ENCODE measurements at regions not wholly inside any gene's neighbourhood (a gene's known extent, or its start where the extent isn't known, plus 50 kb on each side); places are given as distances from the start of the nearest gene placed in this dataset.

GRCh38 chr10:10684972-10685371, 332.7 kb upstream of the CELF2 start:
- Mint-ChIP-seq H3K4me1 (ENCODE audit: low read depth, unreplicated experiment) (peaks cover 1% of the 10 kb centered on the region), H3K36me3 (ENCODE audit: low read depth, unreplicated experiment) (no peaks in the 10 kb centered on the region), H3K27ac (ENCODE audit: unreplicated experiment) (no peak overlapping the region), H3K4me3 (ENCODE audit: unreplicated experiment) (no peak overlapping the region), H3K9me3 (ENCODE audit: unreplicated experiment) (peaks cover 2% of the 10 kb centered on the region), H3K27me3 (ENCODE audit: low read depth, unreplicated experiment) (no peaks in the 10 kb centered on the region)
- H4K20me1 ChIP-seq (ENCODE audit: insufficient read depth, low read length) = no peaks in the 10 kb centered on the region
- TF ChIP-seq EZH2 (IDR thresholded peaks at IDR 0.05; ENCODE audit: insufficient read depth, low read length) = no peak
- TF ChIP-seq, protein P1, sequence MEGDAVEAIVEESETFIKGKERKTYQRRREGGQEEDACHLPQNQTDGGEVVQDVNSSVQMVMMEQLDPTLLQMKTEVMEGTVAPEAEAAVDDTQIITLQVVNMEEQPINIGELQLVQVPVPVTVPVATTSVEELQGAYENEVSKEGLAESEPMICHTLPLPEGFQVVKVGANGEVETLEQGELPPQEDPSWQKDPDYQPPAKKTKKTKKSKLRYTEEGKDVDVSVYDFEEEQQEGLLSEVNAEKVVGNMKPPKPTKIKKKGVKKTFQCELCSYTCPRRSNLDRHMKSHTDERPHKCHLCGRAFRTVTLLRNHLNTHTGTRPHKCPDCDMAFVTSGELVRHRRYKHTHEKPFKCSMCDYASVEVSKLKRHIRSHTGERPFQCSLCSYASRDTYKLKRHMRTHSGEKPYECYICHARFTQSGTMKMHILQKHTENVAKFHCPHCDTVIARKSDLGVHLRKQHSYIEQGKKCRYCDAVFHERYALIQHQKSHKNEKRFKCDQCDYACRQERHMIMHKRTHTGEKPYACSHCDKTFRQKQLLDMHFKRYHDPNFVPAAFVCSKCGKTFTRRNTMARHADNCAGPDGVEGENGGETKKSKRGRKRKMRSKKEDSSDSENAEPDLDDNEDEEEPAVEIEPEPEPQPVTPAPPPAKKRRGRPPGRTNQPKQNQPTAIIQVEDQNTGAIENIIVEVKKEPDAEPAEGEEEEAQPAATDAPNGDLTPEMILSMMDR (IDR thresholded peaks at IDR 0.05; ENCODE audit: insufficient read depth, low read depth, low read length) = no peak
- no peaks in the 10 kb centered on the region for H3K27me3 ChIP-seq (ENCODE audit: insufficient read depth, low read length)
- no peak for DNase-seq (ENCODE audit: low read depth)
- no peaks in the 10 kb centered on the region for H3K4me1 ChIP-seq (ENCODE audit: insufficient read depth, low read length)
- H3K79me2 ChIP-seq (ENCODE audit: insufficient read depth, low read length) = no peaks in the 10 kb centered on the region
- H3K4me2 ChIP-seq (ENCODE audit: low read length) = no peak overlapping the region
- H3K27ac ChIP-seq (ENCODE audit: low read depth, low read length) = no peak overlapping the region
- H3K9ac ChIP-seq (ENCODE audit: low read length) = no peak overlapping the region
- H2AFZ ChIP-seq (ENCODE audit: low read depth, low read length) = no peak overlapping the region
- H3K9me3 ChIP-seq (ENCODE audit: insufficient read depth, low read depth, low read length) = no peaks in the 10 kb centered on the region
- no peaks in the 10 kb centered on the region for H3K36me3 ChIP-seq (ENCODE audit: insufficient read depth, low read length)
- no peak for FAIRE-seq
- H3K4me3 ChIP-seq (ENCODE audit: insufficient read depth, low read depth, low read length) = no peak overlapping the region

DNA sequence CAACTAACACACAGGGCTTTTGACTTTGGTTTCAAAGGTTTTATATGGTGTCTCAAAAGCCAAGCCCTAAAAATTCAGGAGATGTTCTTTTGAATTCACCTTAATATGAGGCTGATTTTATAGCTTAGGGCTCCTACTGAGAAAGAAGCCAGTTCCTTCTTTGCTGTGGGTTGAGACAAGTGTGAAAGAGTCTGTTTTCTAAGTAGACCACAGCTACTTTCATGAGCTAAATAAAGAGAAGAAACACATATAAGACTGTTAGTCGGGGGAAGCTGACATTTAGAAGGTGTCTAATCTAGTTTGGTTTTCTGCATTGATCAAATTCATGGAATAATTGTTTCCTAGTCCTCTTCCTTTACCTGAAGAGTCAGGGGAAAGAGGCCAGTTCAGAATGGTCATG, 332.1 kb upstream of the CELF2 start:
- Histone ChIP-seq H3K9me3 (ENCODE audit: insufficient read depth, low read depth, low read length) (no peaks in the 10 kb centered on the region), H3K27me3 (ENCODE audit: insufficient read depth, low read length) (no peaks in the 10 kb centered on the region), H3K9ac (ENCODE audit: low read length) (no peak overlapping the region), H3K4me2 (ENCODE audit: low read length) (no peak overlapping the region), H2AFZ (ENCODE audit: low read depth, low read length) (no peak overlapping the region), H4K20me1 (ENCODE audit: insufficient read depth, low read length) (no peaks in the 10 kb centered on the region), H3K4me3 (ENCODE audit: insufficient read depth, low read depth, low read length) (no peak overlapping the region), H3K27ac (ENCODE audit: low read depth, low read length) (no peak overlapping the region), H3K4me1 (ENCODE audit: insufficient read depth, low read length) (no peaks in the 10 kb centered on the region), H3K79me2 (ENCODE audit: insufficient read depth, low read length) (no peaks in the 10 kb centered on the region), H3K36me3 (ENCODE audit: insufficient read depth, low read length) (no peaks in the 10 kb centered on the region)
- no peak overlapping the region for H3K4me3 Mint-ChIP-seq (ENCODE audit: unreplicated experiment)
- TF ChIP-seq EZH2 (IDR thresholded peaks at IDR 0.05; ENCODE audit: insufficient read depth, low read length) = no peak
- TF ChIP-seq, protein P1 (IDR thresholded peaks at IDR 0.05; ENCODE audit: insufficient read depth, low read depth, low read length) = no peak
- no peaks in the 10 kb centered on the region for H3K36me3 Mint-ChIP-seq (ENCODE audit: low read depth, unreplicated experiment)
- H3K27me3 Mint-ChIP-seq (ENCODE audit: low read depth, unreplicated experiment) = no peaks in the 10 kb centered on the region
- no peak for DNase-seq (ENCODE audit: low read depth)
- H3K4me1 Mint-ChIP-seq (ENCODE audit: low read depth, unreplicated experiment) = peaks cover 1% of the 10 kb centered on the region
- H3K9me3 Mint-ChIP-seq (ENCODE audit: unreplicated experiment) = peaks cover 2% of the 10 kb centered on the region
- FAIRE-seq = no peak
- no peak overlapping the region for H3K27ac Mint-ChIP-seq (ENCODE audit: unreplicated experiment)

DNA sequence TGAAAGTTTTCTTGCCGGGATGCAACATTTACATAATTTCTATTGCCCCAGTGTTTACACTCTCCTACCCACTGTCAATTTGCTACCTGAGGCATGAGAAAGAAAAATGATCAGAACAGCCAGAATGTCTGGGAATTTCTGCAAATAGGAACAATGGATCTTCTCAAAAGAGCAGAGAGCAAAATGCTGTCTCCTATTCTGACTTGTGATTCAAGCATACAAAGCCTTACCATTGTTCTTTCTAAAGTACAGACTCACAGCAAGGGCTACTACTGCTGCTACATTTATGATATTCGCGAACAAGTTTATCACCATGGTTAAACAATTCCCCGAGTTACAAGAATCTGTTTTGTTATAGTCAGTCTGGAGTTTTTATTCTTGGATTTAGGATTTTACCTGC, 329.9 kb upstream of the CELF2 start:
- FAIRE-seq = no peak
- H3K79me2 ChIP-seq (ENCODE audit: insufficient read depth, low read length) = no peaks in the 10 kb centered on the region

More for the DNA sequence above, 329.9 kb upstream of the CELF2 start:
- Mint-ChIP-seq H3K27ac (ENCODE audit: unreplicated experiment) (no peak overlapping the region), H3K4me1 (ENCODE audit: low read depth, unreplicated experiment) (peaks cover 1% of the 10 kb centered on the region), H3K36me3 (ENCODE audit: low read depth, unreplicated experiment) (no peaks in the 10 kb centered on the region), H3K27me3 (ENCODE audit: low read depth, unreplicated experiment) (no peaks in the 10 kb centered on the region), H3K9me3 (ENCODE audit: unreplicated experiment) (peaks cover 2% of the 10 kb centered on the region), H3K4me3 (ENCODE audit: unreplicated experiment) (no peak overlapping the region)
- no peaks in the 10 kb centered on the region for H3K4me1 ChIP-seq (ENCODE audit: insufficient read depth, low read length)
- H3K27ac ChIP-seq (ENCODE audit: low read depth, low read length) = no peak overlapping the region
- no peaks in the 10 kb centered on the region for H3K36me3 ChIP-seq (ENCODE audit: insufficient read depth, low read length)
- no peaks in the 10 kb centered on the region for H4K20me1 ChIP-seq (ENCODE audit: insufficient read depth, low read length)
- TF ChIP-seq, protein P1 (IDR thresholded peaks at IDR 0.05; ENCODE audit: insufficient read depth, low read depth, low read length) = no peak
- TF ChIP-seq EZH2 (IDR thresholded peaks at IDR 0.05; ENCODE audit: insufficient read depth, low read length) = no peak
- H3K9ac ChIP-seq (ENCODE audit: low read length) = no peak overlapping the region
- H3K27me3 ChIP-seq (ENCODE audit: insufficient read depth, low read length) = no peaks in the 10 kb centered on the region
- no peak overlapping the region for H2AFZ ChIP-seq (ENCODE audit: low read depth, low read length)
- H3K9me3 ChIP-seq (ENCODE audit: insufficient read depth, low read depth, low read length) = no peaks in the 10 kb centered on the region
- no peak overlapping the region for H3K4me3 ChIP-seq (ENCODE audit: insufficient read depth, low read depth, low read length)
- no peak for DNase-seq (ENCODE audit: low read depth)
- no peak overlapping the region for H3K4me2 ChIP-seq (ENCODE audit: low read length)
